NCI-H1092 (cell line): ENCODE measurements at regions not wholly inside any gene's neighbourhood (a gene's known extent, or its start where the extent isn't known, plus 50 kb on each side); places are given as distances from the start of the nearest gene placed in this dataset.
A peak's percentile ranks its signal among the peaks of the same experiment; 100 is the strongest.

ENCODE experiments used
- DNase-seq: peaks from one replicate; lab custom pipeline; 2025; lab: John Stamatoyannopoulos, UW

- DNase-seq, result no peak
Observed at GRCh38 chr13:62093984-62094780, 678.5 kb upstream of the PCDH20 start.

GRCh38 chr13:62092949-62093348 is 677.3 kb upstream of the PCDH20 start:
- no peak for DNase-seq

DNA sequence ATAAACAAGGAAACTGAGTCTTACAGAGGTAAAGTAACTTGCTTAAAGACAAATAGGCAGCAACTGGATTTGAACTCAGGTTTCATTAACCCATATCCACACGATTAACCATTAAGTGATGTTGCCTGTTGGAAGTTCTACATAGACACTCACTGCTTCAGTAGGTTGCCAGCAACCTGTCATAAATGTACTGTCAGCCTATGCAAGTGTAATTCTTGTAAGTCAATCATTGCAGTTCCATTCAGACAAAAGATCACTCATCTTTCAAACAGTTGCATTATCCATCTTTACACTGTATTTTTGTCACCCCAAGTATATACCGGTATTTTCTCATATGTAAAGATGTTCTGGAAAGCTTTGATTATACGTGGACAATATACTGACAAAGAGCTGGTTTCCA is 676.9 kb upstream of the PCDH20 start:
- no peak for DNase-seq

- no peak for DNase-seq
Observed at GRCh38 chr13:62088165-62088564, 672.5 kb upstream of the PCDH20 start.

GRCh38 chr13:62087124-62087523 is 671.5 kb upstream of the PCDH20 start:
- DNase-seq, result no peak

DNA sequence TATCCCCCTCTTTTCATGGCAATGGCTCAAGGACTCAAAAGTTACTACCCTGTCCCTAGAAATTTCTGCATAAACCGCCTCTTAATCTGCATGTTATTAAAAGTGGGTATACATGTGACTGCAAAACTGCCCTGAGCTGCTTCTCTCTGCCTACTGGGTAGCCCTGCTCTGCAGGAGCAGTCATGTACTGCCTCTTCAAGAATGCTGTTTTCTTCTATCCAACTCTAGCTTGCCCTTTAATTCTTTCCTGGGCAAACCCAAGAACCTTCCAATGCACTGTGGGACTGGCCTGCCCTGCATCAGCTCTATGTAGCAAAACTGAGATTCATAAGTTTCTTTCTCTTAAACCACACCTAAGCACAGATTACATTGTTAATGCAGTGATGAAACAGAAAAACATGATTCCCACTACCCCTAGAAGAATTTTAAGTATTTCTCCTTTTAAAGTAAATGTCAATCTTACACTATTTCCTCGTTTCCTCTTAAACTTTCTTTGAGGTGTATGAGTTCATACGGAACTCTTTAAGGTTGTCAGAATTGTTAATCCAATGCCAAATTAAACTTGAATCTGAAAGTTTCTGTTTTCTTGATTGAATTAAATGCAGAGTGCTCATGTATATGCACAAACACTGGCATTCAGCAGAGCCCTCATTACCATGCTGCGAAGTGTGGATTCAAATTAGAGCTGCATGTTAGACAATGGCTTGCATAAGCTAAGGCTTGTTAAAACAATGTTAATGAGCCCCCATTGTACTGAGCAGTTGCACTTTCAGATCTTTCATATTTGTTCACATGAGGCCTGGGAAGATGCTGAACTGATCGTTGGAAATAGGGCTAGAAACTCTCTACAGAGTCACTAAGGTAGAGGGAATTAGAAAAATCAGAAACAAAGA is 669.9 kb upstream of the PCDH20 start:
- no peak for DNase-seq

- DNase-seq, result no peak
Observed at GRCh38 chr13:62084728-62085127, 669.1 kb upstream of the PCDH20 start.

DNA sequence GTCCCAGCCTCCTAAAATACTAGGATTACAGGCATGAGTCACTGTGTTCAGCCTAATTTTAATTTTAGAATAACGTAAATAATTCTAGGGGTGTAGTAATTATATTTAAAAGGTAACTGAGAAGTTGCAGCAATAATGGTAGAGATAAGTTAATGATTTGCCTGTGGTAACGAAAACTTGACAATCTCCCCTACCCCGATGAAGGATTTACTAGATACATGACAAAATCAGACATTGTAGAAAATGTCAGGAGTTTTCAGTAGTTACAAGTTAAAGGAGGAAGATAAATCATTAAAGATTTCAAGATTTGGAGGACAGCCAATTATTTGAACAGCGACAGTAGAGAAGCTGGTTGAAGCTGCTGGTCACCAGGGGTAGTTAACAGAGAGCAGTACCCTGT is 652.2 kb upstream of the PCDH20 start:
- DNase-seq, result no peak

DNA sequence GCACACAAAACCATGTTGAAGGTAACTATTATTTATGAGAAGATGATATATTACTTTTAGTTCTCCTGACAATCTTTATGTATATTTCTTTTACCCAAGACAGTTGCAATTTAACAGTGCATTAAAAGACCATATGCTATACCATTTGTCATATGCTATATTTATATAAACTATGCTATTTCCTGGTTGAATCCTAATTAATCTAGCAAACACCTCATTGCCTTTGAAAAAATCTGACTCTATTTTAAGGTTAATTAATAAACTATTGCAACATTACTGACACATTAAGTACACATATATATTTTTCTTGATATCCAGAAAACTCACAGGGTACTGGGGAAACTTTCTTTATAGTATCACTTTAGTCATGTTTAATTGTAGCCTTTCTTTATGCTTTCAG is 649.4 kb upstream of the PCDH20 start:
- DNase-seq, result no peak

GRCh38 chr13:62061751-62062150 is 646.1 kb upstream of the PCDH20 start:
- no peak for DNase-seq

- no peak for DNase-seq
Observed at GRCh38 chr13:62060570-62060969, 644.9 kb upstream of the PCDH20 start.

DNA sequence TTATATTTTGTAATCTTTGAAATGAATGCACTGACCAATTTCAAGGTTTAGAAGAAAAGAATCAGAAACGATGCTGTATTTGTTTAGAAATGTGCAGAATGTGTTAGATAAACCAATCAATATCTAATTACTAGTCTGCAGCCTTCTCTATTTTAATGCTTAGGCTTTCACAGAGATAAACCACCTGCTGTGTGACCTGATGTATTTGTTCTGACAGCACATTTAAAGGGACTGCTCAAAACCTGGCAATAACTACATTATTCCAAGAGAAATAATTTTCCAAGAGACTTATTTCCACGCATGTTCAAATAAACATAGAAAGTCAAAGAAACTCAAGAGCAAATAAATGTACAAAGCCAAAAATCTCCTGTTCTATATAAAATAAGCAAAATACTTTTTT is 641.6 kb upstream of the PCDH20 start:
- DNase-seq, result no peak

GRCh38 chr13:62049992-62050391 is 634.3 kb upstream of the PCDH20 start:
- no peak for DNase-seq

DNA sequence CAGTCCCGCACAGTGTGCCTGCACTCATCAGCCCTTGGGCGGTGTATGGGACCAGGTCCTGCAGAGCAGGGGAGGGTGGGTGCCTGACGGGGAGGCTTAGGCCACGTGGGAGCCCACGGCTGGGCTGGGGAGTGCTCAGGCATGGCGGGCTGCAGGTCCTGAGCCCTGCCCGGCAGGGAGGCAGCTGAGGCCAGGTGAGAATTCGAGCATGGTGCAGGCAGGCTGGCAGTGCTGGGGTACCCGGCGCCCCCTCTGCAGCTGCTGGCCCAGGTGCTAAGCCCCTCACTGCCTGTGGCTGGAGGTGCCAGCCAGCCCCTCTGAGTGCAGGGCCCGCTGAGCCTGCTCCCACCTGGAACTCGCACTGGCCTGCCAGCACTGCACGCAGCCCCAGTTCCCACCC is 630.9 kb upstream of the PCDH20 start:
- no peak for DNase-seq

GRCh38 chr13:62043600-62043999 is 628.0 kb upstream of the PCDH20 start:
- DNase-seq, result no peak

DNA sequence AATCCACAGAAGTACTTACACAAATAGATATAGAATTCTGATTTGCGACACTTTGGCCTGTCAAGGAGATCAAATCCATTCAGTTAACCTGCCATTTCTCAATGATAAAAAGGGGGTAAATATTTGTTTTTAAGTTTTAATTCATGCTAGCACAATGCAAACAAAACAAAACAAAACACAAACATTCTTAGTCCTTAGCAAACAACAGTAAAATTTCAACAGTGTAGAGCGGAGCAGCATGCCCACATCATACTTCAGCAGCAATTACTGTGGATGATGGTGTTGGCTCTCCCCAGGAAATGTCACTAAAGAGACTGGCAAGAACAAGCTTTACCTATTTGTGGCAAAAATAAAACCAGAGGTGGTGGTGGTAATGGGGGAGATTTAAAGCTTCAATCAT is 625.2 kb upstream of the PCDH20 start:
- DNase-seq, result no peak

- DNase-seq, result no peak
Observed at GRCh38 chr13:62040078-62040477, 624.4 kb upstream of the PCDH20 start.

DNA sequence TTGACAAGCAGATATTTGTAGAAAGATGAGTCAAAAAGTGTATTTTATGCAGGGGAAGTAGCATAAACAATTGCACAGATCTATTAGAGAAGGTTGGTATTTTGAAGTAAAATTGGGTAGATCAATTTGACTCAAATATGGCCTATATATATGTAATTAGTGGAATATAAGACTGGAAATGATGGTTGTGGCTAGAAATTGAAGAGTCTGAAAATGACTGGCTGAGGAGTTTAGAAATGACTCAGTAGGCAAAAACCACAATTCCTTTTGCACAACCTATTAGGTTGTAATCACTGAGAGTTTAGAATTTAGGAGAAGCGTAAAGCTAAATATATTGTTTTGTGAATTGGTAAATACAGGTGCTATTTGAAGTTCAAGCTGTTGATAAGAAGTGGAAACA is 622.6 kb upstream of the PCDH20 start:
- DNase-seq, result no peak

DNA sequence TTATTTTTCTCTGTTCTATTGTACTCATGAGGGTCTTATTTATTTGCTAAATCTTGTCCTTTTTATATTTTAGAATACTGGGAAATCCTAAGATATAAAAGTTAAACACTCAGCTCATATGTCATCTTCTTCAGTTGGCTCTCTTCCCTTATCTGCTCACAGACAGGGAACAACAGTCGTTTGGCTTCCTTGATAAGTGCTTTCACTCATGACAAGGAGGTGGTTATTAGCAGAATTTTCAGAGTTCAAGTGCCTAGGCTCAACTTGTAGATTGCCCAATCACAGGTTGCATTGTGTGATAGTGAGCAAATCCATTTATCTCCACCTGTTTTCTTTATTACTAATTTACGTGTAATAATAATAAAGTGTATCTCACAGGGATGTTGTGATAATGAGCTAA is 620.3 kb upstream of the PCDH20 start:
- DNase-seq, result peak; percentile 14

DNA sequence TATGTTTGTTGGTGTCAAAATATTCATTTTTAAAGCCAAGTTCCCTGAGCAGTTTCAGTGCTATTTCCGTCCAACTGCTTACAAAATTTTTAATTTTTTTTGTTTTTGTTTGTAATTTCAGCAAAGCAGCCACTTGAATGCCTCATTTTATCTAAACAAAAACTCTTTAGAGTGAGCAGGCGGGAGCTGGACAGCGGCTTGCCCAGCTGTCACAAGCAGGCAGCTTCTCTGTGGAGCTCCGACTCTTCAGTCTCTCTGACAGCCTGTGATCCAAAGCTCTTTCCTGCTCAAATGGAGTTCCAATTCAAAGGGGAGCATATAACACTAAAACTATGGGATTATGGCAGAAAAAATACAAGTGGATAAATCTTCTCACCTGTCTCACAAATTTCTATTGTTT is 618.3 kb upstream of the PCDH20 start:
- DNase-seq, result no peak

DNA sequence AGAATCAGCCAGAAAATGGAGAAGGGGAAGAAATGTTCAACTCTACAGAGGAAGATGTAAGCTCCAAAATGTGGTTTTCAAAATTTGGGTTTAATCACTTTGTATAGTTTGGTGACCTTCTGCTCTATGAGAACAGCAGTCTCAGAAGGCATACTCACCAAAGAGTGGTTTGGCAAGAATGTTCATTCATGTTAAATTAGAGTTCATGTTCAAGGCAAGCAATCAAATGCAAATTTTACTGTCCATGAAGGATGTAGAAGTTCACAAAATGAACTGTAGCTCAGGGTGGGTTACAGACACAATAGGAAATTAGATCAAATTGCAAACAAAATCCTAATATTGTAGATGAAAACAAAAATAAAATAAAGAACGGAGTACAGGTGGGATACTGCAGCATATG is 606.7 kb upstream of the PCDH20 start:
- no peak for DNase-seq

DNA sequence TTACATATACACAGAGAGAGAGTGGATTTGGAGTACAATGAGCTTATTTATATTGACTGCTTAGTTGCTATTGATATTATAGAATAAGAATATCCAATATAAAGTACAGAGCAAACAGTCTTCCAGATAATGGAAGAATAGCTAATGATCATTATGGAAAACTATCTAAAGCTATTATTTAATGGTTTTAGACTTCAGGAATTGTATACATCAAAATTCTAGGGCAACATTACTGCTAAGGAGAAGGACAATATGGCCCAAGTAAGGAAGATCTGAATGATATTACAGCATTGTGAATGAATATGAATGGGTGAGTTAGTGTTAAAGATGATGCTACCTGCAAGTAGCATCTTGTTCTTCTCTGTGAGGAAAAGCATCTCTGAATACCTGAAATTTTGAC is 604.2 kb upstream of the PCDH20 start:
- DNase-seq, result no peak

- DNase-seq, result peak; percentile 47
Observed at GRCh38 chr13:62014299-62014698, 598.6 kb upstream of the PCDH20 start.
